PC-9 (cell line): ENCODE measurements at regions not wholly inside any gene's neighbourhood (a gene's known extent, or its start where the extent isn't known, plus 50 kb on each side); places are given as distances from the start of the nearest gene placed in this dataset.

Source experiments
- BruUV-seq: library from RNA; stranded (reverse); fragments of 400-500 nt; replicated peaks from 2 replicates; lab custom pipeline; 2021; lab: Mats Ljungman, UMichigan
- CTCF ChIA-PET: fragments of 300-600 bp; sonication (Branson Sonifier 250); formaldehyde crosslinking; loops from one replicate; lab custom pipeline; 2022; ENCODE audit warnings: antibody characterized with exemption; lab: Charles Lee
- POLR2A ChIA-PET: fragments of 300-600 bp; sonication (Branson Sonifier 250); formaldehyde crosslinking; loops from one replicate; lab custom pipeline; 2022; ENCODE audit warnings: antibody characterized with exemption; ENCODE audit not compliant: unreplicated experiment; lab: Charles Lee
- DNase-seq, 2 experiments: peaks; one replicate each; pipeline versions ENCODE4 v3.0.0 to v3.0.0-alpha.2; 2015 to 2022; ENCODE audit warnings: mixed read lengths in 1 of 2
- H2AFZ ChIP-seq: fragments of 200-600 bp; sonication (generic); 2 replicates; pipeline ENCODE4 v1.8.1; 2017; ENCODE audit warnings: antibody characterized with exemption
- H3F3A ChIP-seq: fragments of 200-600 bp; sonication (generic); 2 replicates; pipeline ENCODE4 v1.8.1; 2017; ENCODE audit warnings: antibody characterized with exemption, mild to moderate bottlenecking, low read depth; ENCODE audit not compliant: insufficient read depth
- H3K27ac ChIP-seq: fragments of 200-600 bp; sonication (generic); 2 replicates; pipeline ENCODE4 v1.6.1; 2016; ENCODE audit warnings: mixed run types
- H3K27me3 ChIP-seq: fragments of 200-600 bp; sonication (generic); 2 replicates; pipeline ENCODE4 v1.6.1; 2016; ENCODE audit warnings: low read depth, mixed run types; ENCODE audit not compliant: insufficient read depth
- H3K36me3 ChIP-seq: fragments of 200-600 bp; sonication (generic); 2 replicates; pipeline ENCODE4 v1.6.1; 2016; ENCODE audit warnings: low read depth, mixed run types
- H3K4me1 ChIP-seq: fragments of 200-600 bp; sonication (generic); replicated peaks from 2 replicates; pipeline ENCODE4 v1.6.1; 2016; ENCODE audit warnings: mixed run types; ENCODE audit not compliant: insufficient read depth
- H3K4me2 ChIP-seq: fragments of 200-600 bp; sonication (generic); 2 replicates; pipeline ENCODE4 v1.6.1; 2017; ENCODE audit warnings: mixed run types
- H3K4me3 ChIP-seq: fragments of 200-600 bp; sonication (generic); 2 replicates; pipeline ENCODE4 v1.6.1; 2016; ENCODE audit warnings: mixed run types
- H3K79me2 ChIP-seq: fragments of 200-600 bp; sonication (generic); 2 replicates; pipeline ENCODE4 v1.6.1; 2017; ENCODE audit warnings: low read depth, mixed run types
- H3K9me2 ChIP-seq: fragments of 200-600 bp; sonication (generic); 2 replicates; pipeline ENCODE4 v1.8.1; 2017; ENCODE audit warnings: mild to moderate bottlenecking; ENCODE audit not compliant: insufficient read depth
- H3K9me3 ChIP-seq: fragments of 200-600 bp; sonication (generic); 2 replicates; pipeline ENCODE4 v1.8.1; 2016; ENCODE audit warnings: low read depth; ENCODE audit not compliant: insufficient read depth
- H4K20me1 ChIP-seq: fragments of 200-600 bp; sonication (generic); 2 replicates; pipeline ENCODE4 v1.8.1; 2017; ENCODE audit not compliant: insufficient read depth
- CTCF ChIP-seq: fragments of 200-600 bp; sonication (generic); conservative IDR thresholded peaks from 2 replicates; pipeline ENCODE4 v1.6.1; 2017; ENCODE audit warnings: mixed run types, antibody characterized with exemption, mild to moderate bottlenecking, moderate library complexity
- EZH2 ChIP-seq: fragments of 200-600 bp; sonication (generic); IDR thresholded peaks from 2 replicates; pipeline ENCODE4 v1.8.0; 2017; ENCODE audit warnings: antibody characterized with exemption, low read depth
- intact Hi-C: fragments of 100-400 bp; cut with micrococcal nuclease; formaldehyde crosslinking; loops from one replicate; pipeline ENCODE4 v1.10.0; 2022; ENCODE audit not compliant: unreplicated experiment

- Histone ChIP-seq H3K9me3 (no peaks in the 10 kb centered on the region), H3K79me2 (no peaks in the 10 kb centered on the region), H3K4me2 (no peak overlapping the region), H4K20me1 (no peaks in the 10 kb centered on the region), H2AFZ (no peak overlapping the region), H3K27ac (no peak overlapping the region), H3K4me1 (no peaks in the 10 kb centered on the region), H3K27me3 (no peaks in the 10 kb centered on the region), H3K9me2 (no peaks in the 10 kb centered on the region), H3F3A (no peaks in the 10 kb centered on the region), H3K4me3 (no peak overlapping the region), H3K36me3 (no peaks in the 10 kb centered on the region)
- BruUV-seq, result no TSS peak
- intact Hi-C loops, result no loop called here
- CTCF ChIA-PET, result no interaction called here
- no peak for TF ChIP-seq CTCF
- no peak for TF ChIP-seq EZH2
- DNase-seq, result no peak
- POLR2A ChIA-PET, result no interaction called here
Observed at GRCh38 chr20:6468423-6469116, 298.9 kb upstream of the BMP2 start.

DNA sequence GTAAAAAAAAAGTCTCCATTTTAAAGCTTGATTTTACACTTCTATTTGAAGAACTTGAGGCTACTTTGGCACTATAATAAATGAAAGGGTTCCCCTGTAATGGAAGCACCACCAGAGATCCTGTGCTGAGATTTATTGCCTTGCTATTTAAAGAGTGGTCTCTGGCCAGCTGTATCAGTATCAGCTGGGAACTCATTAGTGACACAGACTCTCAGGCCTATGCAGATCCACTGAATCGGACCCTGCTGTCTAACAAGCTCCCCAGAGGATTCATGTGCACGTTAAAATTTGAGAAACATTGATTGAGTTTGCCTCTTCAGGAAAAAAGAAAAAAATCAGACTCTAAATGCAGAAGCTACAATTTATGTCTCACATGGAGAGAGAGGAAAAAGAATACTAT, 299.9 kb upstream of the BMP2 start:
- Histone ChIP-seq H4K20me1 (no peaks in the 10 kb centered on the region), H3K4me3 (no peak overlapping the region), H3K9me3 (no peaks in the 10 kb centered on the region), H3K79me2 (no peaks in the 10 kb centered on the region), H3K27ac (no peak overlapping the region), H3K9me2 (no peaks in the 10 kb centered on the region), H3F3A (no peaks in the 10 kb centered on the region), H3K27me3 (no peaks in the 10 kb centered on the region), H3K4me2 (no peak overlapping the region), H2AFZ (no peak overlapping the region), H3K36me3 (no peaks in the 10 kb centered on the region), H3K4me1 (no peaks in the 10 kb centered on the region)
- no peak for DNase-seq
- intact Hi-C loops, result no loop called here
- TF ChIP-seq EZH2 (no peak), CTCF (no peak)
- CTCF ChIA-PET, result no interaction called here
- BruUV-seq, result no TSS peak
- POLR2A ChIA-PET, result no interaction called here

DNA sequence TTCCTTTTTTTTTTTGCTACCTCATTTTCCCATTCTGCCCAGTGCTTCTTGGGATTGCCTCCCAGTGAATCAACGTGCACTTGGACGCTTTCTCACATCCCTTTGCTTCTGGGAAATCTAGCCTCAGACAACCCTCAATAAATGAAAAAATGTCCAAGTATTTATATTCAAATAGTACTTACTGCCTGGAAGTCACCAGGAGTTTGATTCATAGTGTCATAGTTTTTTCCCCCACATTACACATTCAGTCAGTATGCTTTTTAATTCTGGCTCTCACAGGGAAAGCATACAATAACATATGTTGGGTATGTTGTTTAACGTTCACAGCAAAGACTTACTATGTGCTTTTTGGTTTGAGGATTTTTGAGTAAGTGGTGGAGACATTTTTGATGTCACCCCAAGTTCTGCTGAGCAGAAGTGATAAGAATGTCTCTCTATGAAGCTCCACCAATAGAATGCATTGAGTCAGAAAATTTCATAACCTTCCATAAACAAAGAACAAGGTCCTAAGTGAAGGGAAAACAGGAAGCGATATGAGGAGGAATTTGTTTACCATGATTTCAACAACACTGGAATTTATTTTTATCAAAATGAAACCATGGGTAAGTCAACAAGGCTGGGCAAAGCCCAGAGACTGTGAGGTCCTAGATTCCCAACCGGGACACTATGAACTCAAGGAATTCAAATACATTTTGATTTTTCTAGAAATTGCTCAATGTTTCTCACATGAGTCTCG, 301.2 kb upstream of the BMP2 start:
- ChIA-PET POLR2A (no interaction called here), CTCF (no interaction called here)
- Histone ChIP-seq H3K27me3 (no peaks in the 10 kb centered on the region), H4K20me1 (no peaks in the 10 kb centered on the region), H3K9me3 (no peaks in the 10 kb centered on the region), H3K27ac (no peak overlapping the region), H3K36me3 (no peaks in the 10 kb centered on the region), H3K4me2 (0 out of 2 replicates have a peak overlapping the region, but pooled peaks have one; percentile 0), H3K4me1 (no peaks in the 10 kb centered on the region), H3K79me2 (no peaks in the 10 kb centered on the region), H2AFZ (no peak overlapping the region), H3K9me2 (no peaks in the 10 kb centered on the region), H3K4me3 (no peak overlapping the region), H3F3A (no peaks in the 10 kb centered on the region)
- BruUV-seq, result no TSS peak
- peak in 1 of 2 experiments; percentile 41 for DNase-seq
- TF ChIP-seq EZH2 (no peak), CTCF (no peak)
- intact Hi-C loops, result no loop called here
